D341Med (cell line): ENCODE measurements at regions not wholly inside any gene's neighbourhood (a gene's known extent, or its start where the extent isn't known, plus 50 kb on each side); places are given as distances from the start of the nearest gene placed in this dataset.

Experiments
- DNase-seq: peaks from one replicate; pipeline ENCODE4 v3.0.0; 2012; ENCODE audit warnings: low spot score

- DNase-seq = no peak
These were observed 317.1 kb downstream of the ARRDC4 start for GRCh38 chr15:98277602-98278001.

DNA sequence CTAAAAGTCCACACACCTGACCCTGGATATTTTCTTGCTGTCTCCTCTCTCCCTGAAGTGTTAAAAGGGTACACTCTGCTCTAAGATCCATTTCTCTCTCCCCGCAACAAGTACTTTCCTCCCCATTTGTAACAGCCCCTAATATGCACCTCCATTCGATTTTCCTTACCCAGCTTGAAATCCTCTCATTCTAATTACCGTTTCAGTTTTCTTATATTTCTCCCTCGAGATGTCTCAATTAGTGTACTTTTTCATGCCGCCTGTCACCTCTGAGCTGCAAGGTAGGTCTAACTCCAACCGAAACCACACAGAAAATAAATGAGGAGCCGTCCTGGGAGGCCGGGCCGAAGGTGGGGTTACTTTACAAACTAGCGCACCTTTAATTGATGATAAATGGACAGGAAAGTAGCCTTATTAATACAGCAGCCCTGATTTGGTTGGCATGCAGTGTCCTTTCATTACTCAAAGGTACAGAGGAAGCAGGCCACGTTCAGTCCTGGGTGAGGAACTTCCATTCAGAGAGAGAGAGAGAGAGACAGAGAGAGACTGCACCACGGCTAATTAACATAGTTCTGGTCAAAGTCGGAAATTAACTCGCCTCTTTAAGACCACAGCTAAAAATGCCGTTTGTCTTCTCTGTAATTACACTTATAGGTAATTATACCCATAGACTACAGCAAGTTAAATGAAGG lies 319.9 kb downstream of the ARRDC4 start:
- no peak for DNase-seq

- no peak for DNase-seq
These were observed 320.6 kb downstream of the ARRDC4 start for GRCh38 chr15:98281130-98281529.

- DNase-seq = no peak
These were observed 322.3 kb downstream of the ARRDC4 start for GRCh38 chr15:98282656-98283332.

DNA sequence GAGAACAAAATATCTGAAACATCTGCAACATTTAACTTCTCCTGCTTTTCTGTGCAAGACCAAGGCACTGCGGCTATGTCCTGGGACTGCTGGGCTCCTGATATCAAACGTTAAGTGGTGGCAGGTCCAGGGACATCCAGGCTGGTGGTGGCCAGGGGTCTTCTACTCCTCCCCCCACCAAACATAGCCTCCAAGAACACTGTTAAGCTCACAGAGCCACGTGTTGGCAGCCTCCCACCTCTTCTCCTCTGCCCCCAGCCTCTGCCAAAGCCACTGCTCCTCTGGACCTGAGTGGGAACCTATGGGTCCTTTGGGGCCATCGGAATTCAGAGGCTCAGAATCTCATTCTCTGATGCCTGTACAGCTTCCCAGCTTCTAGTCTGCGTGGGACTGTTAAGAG lies 325.7 kb downstream of the ARRDC4 start:
- DNase-seq = no peak

GRCh38 chr15:98286831-98287230 lies 326.3 kb downstream of the ARRDC4 start:
- no peak for DNase-seq

- DNase-seq = no peak
These were observed 327.6 kb downstream of the ARRDC4 start for GRCh38 chr15:98288091-98288590.

DNA sequence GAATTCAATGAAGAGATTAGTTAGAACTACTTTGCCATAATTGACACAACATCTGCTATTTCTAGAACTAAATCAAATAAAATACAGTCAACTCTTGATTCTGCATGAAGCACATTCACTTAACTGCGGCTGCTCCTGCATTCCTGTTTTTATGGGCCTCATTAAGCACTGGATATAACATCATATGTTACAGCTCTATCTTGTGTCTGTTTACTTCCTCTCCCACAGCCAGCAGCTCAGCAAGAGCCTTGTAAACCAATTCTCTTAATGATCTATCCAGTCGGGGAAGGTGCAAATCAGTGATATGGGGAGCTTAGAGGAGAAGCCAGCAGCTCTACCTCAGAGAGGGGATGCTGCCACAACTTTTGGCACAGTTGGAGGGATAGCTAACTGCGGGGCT lies 329.2 kb downstream of the ARRDC4 start:
- DNase-seq = no peak

DNA sequence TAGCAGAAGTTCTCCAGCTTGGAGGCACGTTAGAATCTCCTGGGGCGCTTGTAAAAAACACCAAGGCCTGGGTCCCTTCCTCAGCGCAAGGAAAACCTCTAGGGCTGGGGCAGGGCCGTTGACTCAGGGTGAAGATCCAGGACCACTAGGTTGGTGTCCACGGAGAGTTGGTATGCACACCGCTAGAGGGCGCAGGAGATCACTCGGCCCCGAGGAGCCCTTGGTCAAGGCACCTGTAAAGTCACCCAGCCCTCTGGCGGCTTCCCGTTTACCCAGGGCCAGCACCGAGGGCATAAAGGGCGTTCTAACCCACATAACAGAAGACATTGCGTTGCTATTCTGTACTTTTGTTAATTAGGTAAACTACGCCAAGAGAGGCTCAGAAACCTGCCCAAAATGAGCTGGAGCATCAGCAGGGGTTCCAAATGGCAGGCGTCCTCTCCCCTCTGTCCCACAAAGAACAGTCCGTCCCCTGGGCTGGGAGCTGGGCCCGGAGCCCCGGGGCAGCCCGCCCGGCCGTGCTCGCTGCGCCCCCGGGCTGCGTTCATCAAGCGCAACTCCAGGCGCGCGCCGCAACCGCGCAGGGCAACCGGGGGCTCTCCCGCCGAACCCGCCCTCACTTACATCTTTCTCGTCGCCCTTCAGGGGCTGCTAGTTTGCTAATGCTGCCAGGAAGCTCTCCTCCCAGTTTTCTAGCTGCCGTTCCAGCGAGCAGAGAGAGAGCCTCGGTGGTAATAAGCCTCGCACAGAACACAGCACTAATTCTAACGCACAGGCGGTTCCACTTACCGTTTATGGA lies 332.1 kb downstream of the ARRDC4 start:
- DNase-seq = peak; percentile 69

DNA sequence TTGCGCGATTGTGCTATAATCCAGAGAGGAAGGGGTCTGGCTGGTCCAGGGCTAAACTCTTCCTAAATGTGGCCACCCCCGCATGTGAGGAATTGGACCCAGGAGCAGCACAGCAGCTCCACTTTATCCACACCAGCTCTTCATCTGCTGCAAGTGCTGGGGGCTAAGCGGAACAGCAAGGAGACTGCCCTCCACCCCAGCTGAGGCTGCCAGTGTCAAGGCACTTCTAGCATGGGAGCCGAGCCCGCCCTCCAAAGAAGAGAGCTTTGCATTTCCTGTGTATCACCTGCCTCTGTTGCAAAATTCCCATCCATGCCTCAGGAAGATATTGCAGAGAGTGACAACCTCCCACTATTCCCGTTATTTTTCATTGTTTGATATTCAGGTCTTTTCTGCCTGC lies 333.6 kb downstream of the ARRDC4 start:
- no peak for DNase-seq

- DNase-seq = peak; percentile 63
These were observed 334.7 kb downstream of the ARRDC4 start for GRCh38 chr15:98295101-98295759.

DNA sequence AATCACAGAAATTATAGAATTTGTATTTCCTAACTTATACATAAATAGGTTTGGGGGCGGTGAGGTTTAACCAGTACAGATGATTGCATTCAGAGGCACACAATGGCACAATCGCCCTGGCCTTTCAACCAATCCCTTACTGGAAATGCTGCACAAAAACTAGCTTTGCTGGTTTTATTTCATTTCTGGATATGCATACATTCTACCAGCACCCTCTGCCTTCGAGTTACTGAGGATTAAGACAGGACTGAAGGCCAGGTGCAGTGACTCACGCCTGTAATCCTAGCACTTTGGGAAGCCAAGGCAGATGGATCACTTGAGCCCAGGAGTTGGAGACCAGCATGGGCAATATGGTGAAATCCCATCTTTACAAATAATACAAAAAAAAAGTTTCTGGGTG lies 336.1 kb downstream of the ARRDC4 start:
- DNase-seq = no peak

GRCh38 chr15:98304371-98304770 lies 343.9 kb downstream of the ARRDC4 start:
- DNase-seq = no peak

DNA sequence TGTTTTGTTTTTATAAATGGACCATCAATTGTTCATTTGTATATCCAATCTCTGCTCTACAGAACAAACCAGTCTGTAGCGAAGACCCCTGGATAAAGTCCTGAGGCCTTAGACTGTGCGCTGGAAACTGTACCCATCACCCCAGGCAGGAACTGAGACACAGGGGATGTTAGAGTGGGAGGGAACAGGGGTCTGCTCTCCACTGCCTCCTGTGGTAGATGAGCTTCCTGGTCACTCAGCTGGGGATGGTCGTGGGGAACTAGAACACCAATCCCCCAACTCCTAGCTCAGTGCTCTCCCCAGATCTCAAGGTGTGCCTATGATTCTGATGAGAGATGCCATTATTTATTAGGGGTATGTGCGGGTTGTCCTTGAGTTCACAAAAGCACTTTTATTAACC lies 340.2 kb upstream of the IGF1R start:
- no peak for DNase-seq

DNA sequence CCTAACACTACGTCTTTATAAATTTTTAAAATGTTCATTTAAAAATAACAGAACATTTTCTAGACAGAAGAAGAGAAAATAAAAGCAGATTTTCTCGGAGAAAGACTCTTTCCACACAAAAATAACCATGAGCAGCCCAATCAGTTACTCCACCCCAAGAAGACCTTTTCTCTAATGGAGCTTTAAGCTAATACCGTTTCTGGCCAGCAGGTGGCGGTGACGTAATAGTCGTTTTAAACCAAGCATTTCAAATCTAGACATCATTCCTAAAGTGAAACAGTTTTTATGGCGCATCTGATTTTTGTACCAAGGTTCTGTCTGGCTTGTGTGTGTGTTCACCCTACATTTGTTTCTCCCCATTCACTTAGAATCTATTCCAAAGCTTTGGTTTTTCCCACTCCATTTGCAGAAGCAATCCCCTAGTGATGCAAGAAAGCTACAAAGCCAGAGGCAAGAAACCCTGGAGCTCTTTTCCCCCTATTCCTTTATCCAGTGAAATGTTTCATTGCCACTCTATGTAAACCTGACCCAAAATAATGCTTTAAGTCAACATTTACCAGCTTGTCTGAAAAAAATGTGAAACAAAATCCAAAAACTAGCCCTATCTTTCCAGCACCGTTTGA lies 336.7 kb upstream of the IGF1R start:
- DNase-seq = peak; percentile 55

- DNase-seq = no peak
These were observed 335.4 kb upstream of the IGF1R start for GRCh38 chr15:98312913-98313312.

- no peak for DNase-seq
These were observed 332.4 kb upstream of the IGF1R start for GRCh38 chr15:98315971-98316370.

DNA sequence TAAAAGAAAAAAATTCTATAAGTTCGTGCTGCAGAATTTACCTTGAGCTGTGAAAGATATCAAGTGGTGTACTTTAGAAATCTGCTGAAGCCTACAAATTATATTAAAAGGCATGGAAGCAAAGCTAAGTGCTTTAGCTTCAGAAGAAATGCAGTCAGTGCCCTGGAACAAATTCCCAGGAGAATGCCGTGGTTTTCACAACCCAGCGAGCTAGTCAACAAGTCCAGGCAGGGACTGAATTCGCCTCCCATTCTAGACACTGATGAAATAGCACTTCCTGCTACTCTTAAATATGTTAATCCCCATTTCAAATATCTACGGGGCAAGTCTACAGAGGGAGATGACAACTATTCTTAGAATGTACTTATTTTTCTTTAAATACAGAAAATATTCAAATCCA lies 326.4 kb upstream of the IGF1R start:
- no peak for DNase-seq

- DNase-seq = no peak
These were observed 325.8 kb upstream of the IGF1R start for GRCh38 chr15:98322581-98322980.

GRCh38 chr15:98324341-98324970 lies 323.9 kb upstream of the IGF1R start:
- no peak for DNase-seq

GRCh38 chr15:98326804-98327203 lies 321.5 kb upstream of the IGF1R start:
- DNase-seq = no peak
